NCI-H226 (cell line): ENCODE measurements at regions not wholly inside any gene's neighbourhood (a gene's known extent, or its start where the extent isn't known, plus 50 kb on each side); places are given as distances from the start of the nearest gene placed in this dataset.

Experiments used
- DNase-seq: peaks from one replicate; pipeline ENCODE4 v3.0.0-alpha.2; 2015

DNA sequence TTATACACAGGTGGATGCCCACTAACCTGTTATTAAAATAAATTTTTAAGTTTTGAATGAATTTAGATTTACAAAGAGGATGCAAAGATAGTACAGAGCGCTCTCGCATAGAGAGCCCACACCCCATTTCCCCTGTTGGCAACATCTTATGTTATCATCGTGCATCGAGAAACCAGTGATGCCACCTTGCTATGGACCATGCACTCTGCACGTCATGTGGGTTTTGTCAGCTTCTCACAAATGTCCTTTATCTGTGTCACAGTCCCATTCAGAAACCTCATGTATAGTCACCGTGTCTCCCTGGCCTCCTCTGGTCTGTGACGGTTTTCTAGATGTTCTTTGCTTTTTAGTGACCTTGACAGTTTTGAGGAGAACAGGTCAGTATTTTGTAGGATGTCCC lies 60.0 kb downstream of the ING1 start:
- DNase-seq, result no peak

DNA sequence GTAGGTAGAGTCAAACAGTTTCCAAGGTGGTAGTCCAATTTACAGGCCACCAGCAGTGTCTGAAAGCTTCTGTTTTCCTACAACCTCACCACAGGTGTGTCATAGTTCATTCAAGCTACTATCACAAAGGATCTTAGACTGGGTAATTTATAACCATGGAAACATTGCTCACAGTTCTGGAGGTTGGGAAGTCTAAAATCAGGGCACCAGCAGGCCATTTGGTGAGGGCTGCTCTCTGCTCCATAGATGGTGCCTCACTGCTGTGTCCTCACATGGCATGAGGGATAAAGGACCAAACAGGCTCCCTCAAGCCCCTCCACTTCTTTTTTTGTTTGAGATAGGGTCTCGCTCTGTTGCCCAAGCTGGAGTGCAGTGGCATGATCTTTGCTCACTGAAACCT lies 60.6 kb downstream of the ING1 start:
- no peak for DNase-seq

DNA sequence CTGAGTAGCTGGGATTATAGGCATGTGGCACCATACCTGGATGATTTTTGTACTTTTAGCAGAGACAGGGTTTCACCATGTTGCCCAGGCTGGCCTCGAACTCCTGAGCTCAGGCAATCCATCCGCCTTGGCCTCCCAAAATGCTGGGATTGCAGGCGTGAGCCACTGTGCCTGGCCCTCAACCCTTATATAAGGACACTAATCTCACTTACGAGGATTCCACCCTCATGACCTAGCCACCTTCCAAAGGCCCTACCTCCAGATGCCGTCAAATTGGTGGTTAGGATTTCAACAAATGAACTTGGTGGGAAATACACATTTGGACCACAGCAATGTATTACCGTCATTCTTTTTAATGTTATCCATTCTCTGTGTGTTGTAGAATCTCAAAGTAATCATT lies 61.0 kb downstream of the ING1 start:
- no peak for DNase-seq

DNA sequence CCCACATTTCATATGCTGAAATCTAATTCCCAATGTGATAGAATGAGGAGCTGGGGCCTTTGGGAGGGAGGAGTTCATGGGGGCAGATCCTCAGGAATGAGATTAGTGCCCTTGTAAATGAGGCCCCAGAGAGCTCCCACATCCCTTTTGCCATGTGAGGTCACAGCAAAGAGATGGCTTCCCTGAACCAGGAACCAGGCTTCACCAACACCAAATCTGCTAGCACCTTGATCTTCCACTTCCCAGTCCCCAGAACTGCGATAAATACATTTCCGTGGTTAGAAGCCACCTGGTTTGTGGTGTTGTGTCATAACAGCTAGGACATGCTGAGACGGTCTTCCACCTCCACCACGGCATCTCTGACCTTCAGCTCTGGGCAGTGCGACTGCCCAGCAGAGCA lies 62.1 kb downstream of the ING1 start:
- no peak for DNase-seq

DNA sequence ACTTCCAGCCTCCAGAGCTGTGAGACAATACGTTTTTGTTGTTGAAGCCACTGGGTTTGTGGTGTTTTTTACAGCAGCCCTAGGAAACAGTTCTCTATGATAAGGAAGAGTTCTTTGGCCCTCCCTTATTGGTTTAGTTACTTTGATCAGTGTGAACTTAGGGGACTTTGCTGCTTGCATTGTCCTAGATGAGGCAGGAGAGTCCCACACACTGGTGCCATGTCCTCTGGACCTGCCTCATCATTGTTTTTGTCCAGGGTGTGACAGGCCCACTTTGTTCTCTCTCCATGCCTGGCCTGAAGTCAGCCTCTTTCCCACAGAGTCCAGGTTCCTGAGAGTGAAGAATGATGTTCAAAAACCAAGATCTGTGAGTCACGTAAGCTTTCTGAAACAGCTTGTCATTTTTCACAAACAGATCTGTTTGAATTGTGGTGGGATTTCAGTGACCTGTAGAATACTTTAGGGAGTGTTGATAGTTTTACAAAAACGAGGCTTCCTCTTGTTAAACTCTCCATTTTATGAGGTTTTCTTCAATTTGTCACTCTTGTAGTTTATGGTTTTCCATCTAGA lies 63.8 kb downstream of the ING1 start:
- no peak for DNase-seq

DNA sequence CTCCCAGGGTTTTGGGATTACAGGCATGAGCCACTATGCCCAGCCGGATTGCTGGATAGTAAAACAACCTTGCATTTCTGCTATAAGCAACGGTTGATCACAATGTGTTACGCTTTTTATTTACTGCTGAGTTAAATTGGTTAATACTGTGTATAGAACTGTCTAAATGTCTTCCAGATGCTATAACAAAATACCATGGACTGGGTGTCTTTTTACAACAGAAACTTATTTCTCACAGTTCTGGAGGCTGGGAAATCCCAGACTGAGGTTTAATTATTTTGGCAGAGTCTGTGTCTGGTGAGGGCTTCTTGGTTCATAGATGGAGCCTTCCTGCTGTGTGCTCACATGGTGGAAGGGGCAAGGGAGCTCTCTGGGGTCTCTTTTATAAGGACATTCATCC lies 65.5 kb downstream of the ING1 start:
- no peak for DNase-seq

DNA sequence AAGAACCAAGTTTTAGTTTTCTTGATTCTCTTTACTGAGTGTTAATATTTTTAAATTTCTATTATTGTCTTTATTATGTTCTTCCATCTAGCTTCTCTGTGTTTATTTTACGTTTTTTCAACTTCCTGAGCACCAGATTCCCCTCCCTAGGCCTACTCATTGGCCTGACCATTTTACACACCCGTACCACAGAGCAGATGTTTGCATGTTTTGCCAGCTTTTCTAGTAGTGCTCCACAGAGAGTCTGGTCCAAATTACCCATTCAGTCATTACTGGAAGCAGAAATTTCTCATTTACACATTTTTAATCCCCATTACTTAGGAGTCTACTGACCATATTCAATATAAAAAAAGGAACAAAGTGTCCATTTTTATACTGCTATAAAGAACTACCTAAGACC lies 66.9 kb downstream of the ING1 start:
- DNase-seq, result no peak

DNA sequence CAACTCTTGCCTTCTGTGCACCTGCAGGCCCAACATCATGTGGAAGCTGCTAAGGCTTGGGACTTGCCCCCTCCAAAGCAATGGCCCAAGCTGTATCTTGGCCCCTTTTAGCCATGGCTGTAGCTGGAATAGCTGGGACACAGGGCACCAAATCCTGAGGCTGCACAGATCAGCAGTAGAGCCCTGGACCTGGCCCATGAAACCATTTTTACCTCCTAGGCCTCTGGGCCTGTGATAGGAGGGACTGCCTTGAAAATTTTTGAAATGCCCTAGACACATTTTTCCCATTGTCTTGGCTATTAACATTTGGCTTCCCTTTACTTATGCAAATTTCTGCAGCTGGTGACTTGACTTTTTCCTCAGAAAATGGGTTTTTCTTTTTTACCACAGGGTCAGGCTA lies 68.7 kb downstream of the ING1 start:
- DNase-seq, result no peak

DNA sequence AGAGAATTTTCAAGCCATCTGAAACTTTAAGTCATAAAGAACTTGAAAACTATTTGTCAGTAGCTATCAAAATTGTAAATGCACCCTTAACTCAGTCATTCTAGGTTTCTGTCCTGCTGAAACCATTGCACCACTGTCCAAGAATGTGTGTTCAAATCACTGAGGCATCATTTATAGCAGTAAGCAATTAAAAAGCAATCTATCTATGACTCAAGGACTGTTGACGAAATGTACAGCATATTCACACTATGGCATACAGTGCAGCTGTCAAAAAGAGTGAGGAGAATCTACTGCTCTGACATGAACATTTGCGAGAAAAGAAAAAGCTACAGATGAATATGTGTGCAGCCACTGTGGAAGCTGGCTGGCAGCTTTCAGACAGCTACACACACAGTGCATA lies 71.2 kb downstream of the ING1 start:
- no peak for DNase-seq

DNA sequence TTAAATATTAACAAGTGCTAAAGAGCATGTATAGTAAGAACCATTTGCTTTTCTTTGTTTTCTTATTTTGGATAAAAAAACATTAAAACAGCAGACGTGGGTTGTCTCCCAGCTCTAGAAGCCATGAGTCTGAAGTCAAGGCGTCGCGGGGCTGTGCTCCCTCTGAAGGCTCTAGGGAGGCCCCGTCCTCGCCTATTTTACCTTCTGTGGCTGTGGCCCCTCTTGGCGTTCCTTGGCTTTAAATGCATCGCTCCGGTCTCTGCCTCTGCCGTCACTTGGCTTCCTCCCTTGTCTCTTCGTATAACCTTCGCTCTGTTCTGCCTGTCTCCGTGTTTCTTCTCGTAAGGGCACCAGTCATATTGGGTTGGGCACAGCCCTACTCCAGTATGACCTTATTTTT lies 75.3 kb downstream of the ING1 start:
- DNase-seq, result no peak

DNA sequence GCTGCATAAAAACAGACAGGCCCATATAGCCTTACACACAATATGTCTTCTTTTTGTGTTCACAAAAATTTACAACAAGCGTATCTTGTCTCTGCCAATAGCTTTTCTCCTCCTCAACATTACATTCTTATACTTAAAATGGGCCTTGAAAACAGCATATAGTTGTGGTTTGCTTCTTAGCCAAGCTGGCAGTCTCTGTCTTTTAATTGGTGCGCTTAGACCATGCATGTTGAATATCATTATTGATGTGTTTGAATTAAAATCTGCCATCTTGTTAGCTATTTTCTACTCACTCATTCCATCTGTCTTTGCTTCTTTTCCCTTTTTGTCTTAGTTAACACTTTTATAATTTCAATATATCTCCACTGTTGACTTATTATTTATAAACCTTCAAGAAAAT lies 76.4 kb downstream of the ING1 start:
- DNase-seq, result no peak

DNA sequence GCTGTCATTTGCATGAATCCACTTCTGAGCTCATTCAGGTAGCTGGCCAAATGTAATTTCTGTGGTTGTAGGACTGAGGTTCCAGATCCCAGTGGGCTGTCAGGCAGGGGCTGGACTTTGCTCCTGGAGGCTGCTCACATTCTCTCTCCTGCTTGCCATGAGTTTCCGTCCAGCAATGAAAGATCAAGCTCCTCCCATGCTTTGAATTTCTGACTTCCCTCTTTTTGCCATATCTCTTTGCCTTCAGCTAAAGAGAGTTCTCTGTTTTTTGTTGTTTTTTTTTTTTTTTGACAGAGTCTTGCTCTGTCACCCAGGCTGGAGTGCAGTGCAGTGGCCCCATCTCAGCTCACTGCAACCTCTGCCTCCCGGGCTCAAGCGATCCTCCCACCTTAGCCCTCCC lies 76.9 kb downstream of the ING1 start:
- DNase-seq, result no peak

DNA sequence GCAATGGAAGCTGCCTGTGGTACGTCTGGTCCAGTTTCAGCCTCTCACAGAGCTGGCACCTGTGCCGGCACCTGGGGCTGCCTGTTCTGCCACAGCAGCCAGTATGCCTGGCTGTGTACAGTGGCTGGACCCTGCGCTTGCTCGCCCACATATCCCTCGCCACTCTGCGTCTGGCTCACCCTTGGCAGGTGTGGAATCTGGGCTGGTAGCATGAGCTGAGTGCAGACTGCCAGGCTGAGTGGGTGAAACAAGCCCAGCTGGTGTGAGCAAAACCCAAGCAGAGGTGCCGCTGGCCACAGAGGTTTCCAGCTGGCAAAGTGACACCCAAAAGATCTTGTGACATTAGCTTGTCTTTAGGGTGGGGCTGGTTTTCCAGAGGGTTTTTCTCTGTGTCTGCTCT lies 80.7 kb downstream of the ING1 start:
- no peak for DNase-seq

DNA sequence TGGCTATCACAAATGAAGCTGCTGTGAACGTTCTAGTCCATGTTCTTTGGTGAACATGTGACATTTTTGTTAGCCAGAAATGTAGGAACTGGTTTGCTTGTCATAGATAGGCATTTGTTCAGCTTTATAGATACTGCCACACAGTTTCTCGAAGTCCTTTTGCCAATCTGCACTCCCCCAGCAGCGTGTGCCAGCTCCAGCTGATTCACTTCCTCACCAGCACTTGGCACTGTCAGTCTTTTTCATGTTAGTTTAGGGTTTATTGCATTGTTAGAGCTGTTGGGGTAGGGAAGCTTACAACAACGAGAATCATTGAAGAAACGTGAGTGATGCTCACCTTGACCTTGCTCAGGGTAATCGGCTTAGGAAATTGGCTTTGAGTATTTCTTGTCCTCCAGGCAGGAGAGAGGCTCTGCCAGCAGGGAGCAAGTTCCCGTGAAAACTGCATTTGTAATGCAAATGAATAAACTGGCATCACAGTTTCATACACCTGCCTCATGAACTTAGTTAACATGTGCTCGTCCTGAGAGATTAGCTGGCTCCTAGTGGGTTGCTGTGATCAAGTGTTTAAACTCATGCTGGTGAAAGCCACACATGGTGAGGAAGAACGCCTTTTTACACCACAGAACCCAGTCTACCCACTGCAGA lies 83.9 kb downstream of the ING1 start:
- DNase-seq, result no peak

DNA sequence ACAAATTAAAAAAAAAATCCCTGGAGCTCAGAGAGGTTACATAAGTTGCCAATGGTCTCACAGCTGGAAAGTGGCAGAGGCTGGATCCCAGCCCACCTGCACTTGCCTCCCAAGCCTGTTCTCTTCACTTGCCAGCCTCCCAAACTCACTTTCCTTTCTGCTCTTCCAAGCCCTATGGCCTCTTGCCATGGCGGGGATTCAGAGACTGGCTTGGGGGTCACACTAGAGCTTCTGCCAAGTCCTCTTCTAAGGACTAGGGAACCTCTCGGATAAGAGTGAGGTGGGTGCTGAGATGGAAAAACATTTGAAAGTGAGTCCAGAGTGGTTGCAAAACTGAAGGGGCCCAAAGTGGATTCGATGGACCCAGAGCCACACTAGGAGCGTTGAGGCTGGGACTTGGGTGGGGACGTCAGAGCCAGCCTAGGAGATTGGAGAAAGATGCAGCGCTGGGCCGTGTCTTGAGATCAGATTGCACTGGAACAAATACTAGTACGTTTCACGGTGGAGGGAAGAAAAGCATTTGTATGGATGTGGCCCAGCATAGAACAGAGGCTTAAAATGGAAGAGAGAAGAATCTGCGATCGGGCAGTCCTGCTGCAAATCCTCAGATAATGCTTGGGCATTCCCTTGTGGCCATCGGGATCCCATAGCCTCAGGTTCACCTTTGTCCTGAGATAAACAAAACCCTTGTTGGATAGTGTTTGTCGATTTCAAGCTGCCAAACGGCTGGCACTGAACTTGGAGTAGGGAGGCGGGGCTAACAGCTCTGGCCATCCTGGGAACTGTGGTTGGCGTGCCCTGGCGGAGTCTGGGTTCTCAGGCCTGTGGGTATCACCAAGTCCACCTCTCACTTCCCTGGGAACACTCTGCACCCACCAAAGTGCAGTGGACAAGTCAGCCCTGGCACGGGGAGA lies 84.8 kb downstream of the ING1 start:
- no peak for DNase-seq

DNA sequence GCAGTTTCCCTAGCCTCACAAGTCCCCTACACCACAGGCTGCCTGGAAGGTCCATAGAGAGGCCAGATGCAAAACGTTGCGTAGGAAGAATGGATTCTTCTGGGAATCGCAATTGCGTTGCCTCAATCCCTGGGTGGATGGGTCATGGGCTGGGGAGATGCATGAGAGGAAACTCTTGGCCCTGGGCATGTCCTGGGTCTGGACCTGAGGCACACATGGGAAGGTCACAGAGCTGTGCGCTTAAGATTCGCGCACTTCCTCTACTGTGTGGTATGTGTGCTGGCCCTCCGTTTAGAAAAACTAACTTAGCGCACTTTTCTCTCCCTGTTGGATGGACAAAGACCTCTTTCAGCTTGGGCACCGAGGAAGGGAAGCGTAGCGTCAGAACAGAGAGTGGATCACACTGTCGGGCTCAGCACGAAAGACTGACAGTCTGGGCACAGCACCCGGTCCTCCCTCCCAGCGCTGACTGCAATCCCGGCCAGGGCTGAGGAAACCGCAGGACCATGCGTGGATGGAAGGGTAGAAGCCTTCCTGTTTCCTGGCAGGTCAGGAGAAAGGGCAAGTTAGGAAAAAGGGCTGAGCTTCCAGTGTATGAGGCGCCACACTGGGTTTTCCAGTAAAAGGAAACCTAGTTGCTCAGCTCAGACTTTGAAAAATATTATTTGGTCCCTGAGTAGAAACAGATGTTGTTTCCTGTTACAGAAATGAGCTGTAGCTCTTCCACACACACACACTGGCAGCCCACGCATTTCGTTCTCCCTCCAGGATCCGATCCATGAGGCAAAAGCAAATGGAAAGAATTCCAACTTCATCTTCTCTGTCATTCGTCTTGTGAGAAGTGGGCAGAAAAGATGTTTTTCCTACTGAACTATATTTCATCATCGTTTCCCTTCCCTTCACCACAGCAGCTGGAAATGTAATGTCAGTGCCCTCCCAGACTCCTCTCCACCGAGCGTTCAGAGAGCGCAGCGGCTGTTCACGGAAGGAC lies 86.0 kb downstream of the ING1 start:
- DNase-seq, result no peak

DNA sequence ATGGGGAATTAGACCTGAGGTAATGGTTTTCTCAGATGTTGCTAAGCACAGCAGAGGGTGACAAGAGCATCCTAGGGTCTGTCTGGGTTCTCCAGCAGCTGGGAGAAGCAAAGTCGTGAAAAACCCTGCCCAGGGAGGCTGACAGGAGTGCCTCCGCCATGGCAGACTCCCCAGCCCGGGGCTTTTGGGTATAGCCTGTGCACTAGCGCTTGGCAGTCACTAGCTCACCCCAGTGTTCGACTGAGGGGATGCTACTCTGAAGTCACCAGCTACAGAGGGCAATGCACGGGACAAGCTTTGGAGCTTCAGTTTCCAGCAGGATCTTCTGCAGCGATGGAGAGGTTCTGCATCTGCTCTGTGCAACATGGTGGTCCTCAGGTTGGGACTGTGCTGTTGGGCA lies 87.5 kb downstream of the ING1 start:
- no peak for DNase-seq

DNA sequence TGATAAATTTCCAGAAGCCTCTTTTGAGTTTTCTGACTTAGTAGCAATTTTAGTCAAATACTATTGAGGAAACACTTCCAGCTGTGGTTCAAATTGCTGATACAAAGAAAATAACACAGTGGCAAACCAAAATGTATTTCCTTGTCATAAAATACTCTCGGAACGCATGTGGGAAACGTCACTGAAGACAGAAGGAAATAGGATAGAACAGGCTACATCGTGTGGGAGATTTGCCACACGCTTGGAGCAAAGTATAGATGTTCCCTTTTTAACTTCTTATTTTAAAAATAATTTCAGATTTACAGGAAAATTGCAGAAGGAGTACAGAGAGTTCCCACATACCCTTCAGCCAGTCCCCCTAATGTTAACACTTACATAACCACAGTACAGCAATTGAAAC lies 88.8 kb downstream of the ING1 start:
- DNase-seq, result no peak

DNA sequence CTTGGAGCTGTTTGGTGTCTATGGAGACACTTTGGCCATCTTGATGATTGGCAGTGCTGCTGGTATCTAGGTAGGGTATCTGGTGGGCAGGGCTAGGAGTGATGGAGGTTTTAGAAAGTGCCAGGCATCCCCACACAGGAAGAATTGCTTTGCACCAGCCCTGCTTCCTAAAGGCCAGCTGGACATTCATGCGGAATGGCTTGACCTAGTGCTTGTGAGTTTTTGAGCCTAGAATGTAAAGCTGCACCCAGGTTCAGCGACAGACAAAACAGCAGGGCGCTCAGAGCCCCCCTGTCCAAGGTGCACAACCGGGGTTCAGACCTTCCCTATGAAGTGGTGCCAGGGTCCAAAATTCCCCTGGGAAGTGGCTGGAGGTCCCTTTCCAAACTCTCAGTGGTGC lies 93.1 kb downstream of the ING1 start:
- DNase-seq, result no peak

DNA sequence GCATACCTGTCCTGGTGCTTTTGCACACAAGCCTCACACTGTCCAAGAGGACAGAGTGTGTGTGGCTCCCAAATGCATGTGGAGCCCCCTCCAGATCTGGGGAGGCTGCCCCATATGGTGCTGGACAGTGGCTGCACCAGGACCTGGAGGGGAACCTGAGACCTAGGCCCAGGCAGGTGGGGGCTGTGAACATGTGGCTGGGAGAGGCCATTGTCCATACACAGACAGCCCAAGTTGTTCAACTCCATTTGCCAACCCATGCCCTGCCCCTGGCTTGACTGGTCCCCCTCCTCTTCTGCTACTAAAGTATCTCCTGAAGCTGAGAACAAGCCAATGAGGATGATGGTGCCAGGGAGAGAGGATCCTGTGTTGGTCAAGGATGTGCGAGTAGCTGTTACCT lies 94.0 kb downstream of the ING1 start:
- DNase-seq, result no peak

DNA sequence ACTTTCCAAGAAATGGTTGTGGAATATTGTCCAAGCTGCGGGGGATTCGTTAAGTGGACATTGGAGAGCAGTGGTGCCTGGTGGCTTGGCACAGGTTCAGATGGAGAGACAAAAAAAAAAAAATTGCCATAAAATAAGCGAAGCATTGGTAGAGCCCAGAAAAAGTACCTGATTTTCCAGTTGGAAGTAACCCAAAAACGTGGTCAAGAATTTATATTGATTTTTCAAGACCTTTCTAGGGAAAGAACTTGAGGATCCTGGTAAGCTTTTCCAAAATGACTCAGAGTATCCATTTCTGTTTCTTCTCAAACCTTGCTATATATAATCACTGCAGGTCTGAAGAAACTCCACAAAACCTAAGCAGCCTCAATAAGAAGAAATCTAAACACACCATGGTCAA lies 94.6 kb downstream of the ING1 start:
- no peak for DNase-seq

DNA sequence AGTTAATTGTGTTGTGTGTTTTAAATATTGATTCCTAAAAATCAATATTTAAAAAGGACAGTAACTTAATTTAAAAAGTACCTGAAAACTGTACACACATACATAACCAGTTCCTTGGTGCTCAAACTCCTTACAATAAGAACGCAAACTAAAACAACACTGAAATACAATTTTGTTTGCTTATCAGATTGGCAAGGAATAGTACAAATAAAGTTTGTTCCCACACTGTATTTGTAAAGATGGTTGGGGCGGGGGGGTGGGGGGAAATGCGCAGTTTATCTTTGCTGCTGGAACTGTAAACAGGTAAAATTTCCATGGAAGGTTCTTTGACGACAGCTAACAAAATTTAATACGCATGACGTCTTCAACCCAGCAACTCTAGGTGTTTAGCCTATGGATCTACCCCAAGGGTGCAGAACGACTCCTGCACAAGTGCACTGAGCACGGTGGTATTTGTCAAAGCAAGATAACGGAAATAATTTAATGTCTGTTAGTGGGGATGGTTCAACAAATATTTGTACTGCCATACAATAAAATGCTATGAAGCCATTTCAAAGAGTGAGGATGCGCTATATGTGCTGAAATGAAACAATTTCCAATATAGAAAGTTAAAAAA lies 96.5 kb downstream of the ING1 start:
- no peak for DNase-seq
